ENCODE measurements at regions not wholly inside any gene's neighbourhood (a gene's known extent, or its start where the extent isn't known, plus 50 kb on each side); places are given as distances from the start of the nearest gene placed in this dataset.

GRCh38 chr5:88540471-88541115 lies 271.9 kb upstream of the TMEM161B start:
- H3K27me3 ChIP-seq: no peaks in the 10 kb centered on the region
- intact Hi-C loops (cut with DNase I): no loop called here
- H3K4me1 ChIP-seq: no peaks in the 10 kb centered on the region
- H3K4me3 ChIP-seq: no peak overlapping the region
- H3K27ac ChIP-seq: no peak overlapping the region
- 60% methylated on average over 6 of the region's 6 CpGs for WGBS (ENCODE audit: insufficient coverage, low coverage, low lambda C conversion rate, missing lambda C conversion rate)
- no peaks in the 10 kb centered on the region for H3K9me3 ChIP-seq
- ATAC-seq (no peak), DNase-seq (no peak)
- no peaks in the 10 kb centered on the region for H3K36me3 ChIP-seq
- TF ChIP-seq POLR2A (IDR thresholded peaks at IDR 0.05) (no peak), CTCF (IDR thresholded peaks at IDR 0.05) (no peak)

- WGBS (ENCODE audit: insufficient coverage, low coverage, low lambda C conversion rate, missing lambda C conversion rate): 52% methylated on average over 14 of the region's 14 CpGs
- no peaks in the 10 kb centered on the region for H3K36me3 ChIP-seq
- no peaks in the 10 kb centered on the region for H3K27me3 ChIP-seq
- H3K9me3 ChIP-seq: no peaks in the 10 kb centered on the region
- intact Hi-C loops (cut with DNase I): no loop called here
- H3K27ac ChIP-seq: no peak overlapping the region
- H3K4me3 ChIP-seq: no peak overlapping the region
- DNase-seq (no peak), ATAC-seq (no peak)
- TF ChIP-seq CTCF (IDR thresholded peaks at IDR 0.05): no peak
- no peak for TF ChIP-seq POLR2A (IDR thresholded peaks at IDR 0.05)
- H3K4me1 ChIP-seq: no peaks in the 10 kb centered on the region
Measured at GRCh38 chr5:88539693-88540365, 271.2 kb upstream of the TMEM161B start.

DNA sequence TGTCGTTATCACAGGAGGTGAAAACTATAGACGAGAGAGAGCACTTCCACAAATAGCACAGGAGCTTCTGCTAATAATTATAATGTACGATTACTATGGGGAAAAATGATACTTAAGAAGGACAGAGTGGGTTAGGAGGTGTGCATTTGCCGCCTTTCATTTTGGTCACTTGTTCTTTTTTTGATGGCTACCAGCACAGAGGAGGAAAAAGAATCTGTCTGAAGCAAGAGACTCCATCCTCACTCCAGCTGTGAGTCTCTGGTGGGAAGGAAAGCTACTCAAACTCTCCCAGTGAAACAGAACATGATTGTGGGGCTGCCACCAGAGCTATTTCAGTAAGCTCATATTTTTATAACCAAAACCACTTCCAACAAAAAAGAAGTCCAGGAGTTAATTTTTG lies 270.4 kb upstream of the TMEM161B start:
- Histone ChIP-seq H3K27me3 (no peaks in the 10 kb centered on the region), H3K4me3 (no peak overlapping the region), H3K9me3 (no peaks in the 10 kb centered on the region), H3K27ac (no peak overlapping the region), H3K4me1 (no peaks in the 10 kb centered on the region), H3K36me3 (no peaks in the 10 kb centered on the region)
- TF ChIP-seq POLR2A (IDR thresholded peaks at IDR 0.05) (no peak), CTCF (IDR thresholded peaks at IDR 0.05) (no peak)
- intact Hi-C loops (cut with DNase I): no loop called here
- ATAC-seq (no peak), DNase-seq (no peak)
- 43% methylated on average over 4 of the region's 4 CpGs for WGBS (ENCODE audit: insufficient coverage, low coverage, low lambda C conversion rate, missing lambda C conversion rate)

DNA sequence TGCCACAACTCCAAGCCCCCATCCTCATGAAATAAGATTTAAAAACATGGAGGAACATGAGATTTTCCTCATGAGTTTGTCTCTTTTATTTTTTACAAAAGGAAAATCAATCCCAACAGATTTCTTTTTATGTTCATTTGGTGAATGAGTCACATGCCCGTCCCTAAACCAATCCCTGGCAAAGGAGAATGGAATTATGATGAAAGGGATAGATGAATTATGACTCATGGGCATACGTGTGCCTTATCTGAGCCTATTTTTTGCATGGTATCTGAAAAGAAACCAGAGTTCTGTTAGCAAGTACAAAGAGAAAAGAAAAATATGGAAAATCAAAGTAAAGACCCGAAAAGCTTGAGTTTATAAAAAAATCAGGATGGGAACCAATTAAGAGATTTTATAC lies 267.5 kb upstream of the TMEM161B start:
- no peaks in the 10 kb centered on the region for H3K27me3 ChIP-seq
- intact Hi-C loops (cut with DNase I): no loop called here
- no peaks in the 10 kb centered on the region for H3K4me1 ChIP-seq
- H3K36me3 ChIP-seq: no peaks in the 10 kb centered on the region
- WGBS (ENCODE audit: insufficient coverage, low coverage, low lambda C conversion rate, missing lambda C conversion rate): 34% methylated on average over 3 of the region's 3 CpGs
- no peak for ATAC-seq
- TF ChIP-seq POLR2A (IDR thresholded peaks at IDR 0.05): no peak
- no peak for DNase-seq
- H3K4me3 ChIP-seq: no peak overlapping the region
- H3K9me3 ChIP-seq: no peaks in the 10 kb centered on the region
- H3K27ac ChIP-seq: no peak overlapping the region

DNA sequence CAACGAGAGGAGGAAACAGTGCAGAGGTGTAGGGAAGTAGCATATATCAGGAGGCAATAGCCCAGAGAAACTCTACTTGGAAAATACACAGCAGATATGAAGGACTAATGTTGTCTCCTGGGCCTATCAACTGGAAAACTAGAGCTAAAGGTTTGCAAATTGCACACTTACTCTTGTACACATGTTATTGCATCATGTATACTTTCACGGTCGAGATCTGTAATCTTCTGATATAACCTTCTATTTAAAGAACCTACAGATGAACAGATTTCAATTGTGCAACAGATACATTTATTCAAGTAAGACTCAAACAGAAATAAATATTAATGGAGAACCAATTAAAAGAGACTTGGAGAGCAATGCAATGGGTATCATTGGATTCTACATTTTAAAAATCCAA lies 256.3 kb upstream of the TMEM161B start:
- no peak overlapping the region for H3K4me3 ChIP-seq
- 54% methylated on average over 3 of the region's 3 CpGs for WGBS (ENCODE audit: insufficient coverage, low coverage, low lambda C conversion rate, missing lambda C conversion rate)
- H3K4me1 ChIP-seq: no peaks in the 10 kb centered on the region
- TF ChIP-seq CTCF (IDR thresholded peaks at IDR 0.05): no peak
- TF ChIP-seq POLR2A (IDR thresholded peaks at IDR 0.05): no peak
- intact Hi-C loops (cut with DNase I): no loop called here
- no peaks in the 10 kb centered on the region for H3K36me3 ChIP-seq
- no peaks in the 10 kb centered on the region for H3K27me3 ChIP-seq
- ATAC-seq: no peak
- no peak overlapping the region for H3K27ac ChIP-seq
- H3K9me3 ChIP-seq: no peaks in the 10 kb centered on the region
- no peak for DNase-seq
